Cardiac septum (tissue), 1 donor: ENCODE measurements at regions not wholly inside any gene's neighbourhood (a gene's known extent, or its start where the extent isn't known, plus 50 kb on each side); places are given as distances from the start of the nearest gene placed in this dataset.

ENCODE experiments used
- DNase-seq: peaks from one replicate; pipeline ENCODE4 v3.0.0-alpha.2; 2020; ENCODE audit warnings: low spot score
- intact Hi-C: fragments of 100-400 bp; cut with DNase I; formaldehyde crosslinking; loops from one replicate; pipeline ENCODE4 v1.14.0; 2022
- donor health status: DM: no; HTN: no; CAD: no.

DNA sequence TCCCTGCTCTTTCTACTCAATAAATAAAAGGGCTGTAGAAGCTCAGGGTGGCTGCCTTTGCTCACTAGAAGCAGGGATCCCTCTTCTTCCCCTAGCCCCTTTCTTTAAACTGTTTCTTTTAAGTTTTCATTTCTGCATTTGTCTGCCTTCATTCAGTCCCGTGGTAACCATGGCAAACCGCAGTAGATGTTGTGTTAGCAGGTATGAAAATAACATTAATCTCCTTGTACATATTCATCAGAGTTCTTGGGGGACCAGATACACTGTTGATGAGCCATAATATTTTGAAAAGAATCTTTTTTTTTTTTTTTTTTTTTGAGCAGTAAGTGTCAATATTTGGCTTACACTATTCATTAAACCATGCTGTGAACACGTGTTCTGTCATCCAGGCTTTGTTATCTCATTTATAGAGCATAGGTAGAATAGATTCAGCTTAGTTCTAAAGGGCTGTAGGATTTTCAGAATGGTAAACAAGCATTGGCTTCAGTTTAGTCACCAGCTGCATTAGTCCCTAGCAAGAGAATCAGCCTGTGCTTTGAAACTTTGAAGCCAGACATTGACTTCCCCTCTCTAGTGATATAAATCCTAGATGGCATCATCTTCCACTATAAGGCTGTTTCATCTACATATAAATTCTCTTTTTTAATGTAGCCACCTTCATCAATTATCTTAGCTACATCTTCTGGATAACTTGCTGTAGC lies 59.4 kb upstream of the SPRY2 start:
- intact Hi-C loops = no loop called here
- no peak for DNase-seq

- intact Hi-C loops = no loop called here
- no peak for DNase-seq
Measured at GRCh38 chr13:80399340-80400163, 58.6 kb upstream of the SPRY2 start.
